GM21367 (cell line): ENCODE measurements at regions not wholly inside any gene's neighbourhood (a gene's known extent, or its start where the extent isn't known, plus 50 kb on each side); places are given as distances from the start of the nearest gene placed in this dataset.
"Not testable (repeated sequence)": the region's sequence is repeated elsewhere in the genome, so short reads cannot be mapped to it uniquely, and the experiment has no call there.

Experiments used
- ATAC-seq: cut with Tn5 transposase; IDR thresholded peaks from one replicate; pipeline ENCODE4 v1.9.1; 2021; ENCODE audit not compliant: unreplicated experiment

GRCh38 chr6:137707590-137708360 is 159.3 kb upstream of the TNFAIP3 start:
- peak; percentile 54 for ATAC-seq

GRCh38 chr6:137708481-137708880 is 158.6 kb upstream of the TNFAIP3 start:
- no peak for ATAC-seq

GRCh38 chr6:137709424-137710236 is 157.4 kb upstream of the TNFAIP3 start:
- ATAC-seq = no peak

GRCh38 chr6:137711972-137712371 is 155.1 kb upstream of the TNFAIP3 start:
- ATAC-seq = no peak

GRCh38 chr6:137712587-137712986 is 154.5 kb upstream of the TNFAIP3 start:
- ATAC-seq = no peak

GRCh38 chr6:137715589-137716045 is 151.4 kb upstream of the TNFAIP3 start:
- ATAC-seq = no peak

DNA sequence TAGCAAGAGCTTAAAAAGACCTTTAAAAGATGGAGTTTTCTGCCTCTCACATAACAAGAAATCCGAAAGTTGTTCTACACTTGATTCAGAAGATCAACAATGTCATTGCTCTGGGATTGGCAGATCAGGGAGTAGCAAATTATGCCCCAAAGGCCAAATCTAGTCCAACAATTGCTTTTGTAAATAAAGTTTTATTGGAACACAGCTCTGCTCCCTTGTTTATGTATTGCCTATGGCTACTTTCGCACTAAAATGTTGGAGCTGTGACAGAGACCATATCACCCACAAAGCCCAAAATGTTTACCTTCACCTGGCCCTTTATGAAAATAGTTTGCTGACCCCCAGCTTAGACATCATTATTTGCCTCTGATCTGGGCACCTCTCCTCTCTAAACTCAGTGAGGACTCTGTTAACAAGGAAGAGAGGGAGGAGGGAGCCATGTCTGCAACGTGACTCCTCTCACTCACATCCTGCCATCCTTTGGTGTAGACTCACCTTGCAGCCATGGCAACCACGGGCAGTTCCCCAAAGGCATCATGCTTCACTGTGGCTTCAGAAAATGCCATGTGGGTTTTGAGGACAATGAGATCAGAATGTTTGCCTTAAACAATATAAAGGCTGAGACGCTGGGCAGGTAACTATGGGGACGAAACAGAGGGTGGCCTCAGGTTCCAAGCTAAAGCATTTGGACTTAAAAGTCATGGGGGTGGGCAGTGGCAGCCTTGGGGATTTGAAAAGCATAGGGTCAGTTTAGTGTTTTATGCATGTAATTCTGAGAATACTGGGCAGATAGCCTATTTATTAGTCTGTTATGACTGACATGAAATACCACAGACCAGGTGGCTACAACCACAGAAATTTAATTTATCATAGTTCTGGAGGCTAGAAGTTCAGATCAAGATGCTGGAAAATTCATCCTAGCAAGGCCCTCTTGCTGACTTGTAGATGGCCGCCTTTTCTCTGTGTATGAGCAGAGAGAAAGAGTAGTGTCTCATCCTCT is 149.7 kb upstream of the TNFAIP3 start:
- ATAC-seq = no peak

DNA sequence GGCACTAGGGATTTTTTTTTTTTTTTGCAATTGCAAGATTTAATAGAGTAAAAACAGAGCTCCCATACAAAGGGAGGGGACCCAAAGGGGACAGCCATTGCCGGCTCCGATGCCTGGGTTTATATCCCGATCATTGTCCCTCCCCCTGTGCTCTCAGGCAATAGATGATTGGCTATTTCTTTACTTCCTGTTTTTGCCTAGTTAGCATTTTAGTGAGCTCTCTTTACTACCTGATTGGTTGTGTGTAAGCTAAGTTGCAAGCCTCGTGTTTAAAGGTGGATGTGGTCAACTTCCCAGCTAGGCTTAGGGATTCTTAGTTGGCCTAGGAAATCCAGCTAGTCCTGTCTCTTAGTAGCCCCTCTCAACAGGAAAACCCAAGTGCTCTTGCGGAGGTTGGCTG is 148.2 kb upstream of the TNFAIP3 start:
- ATAC-seq = not testable (repeated sequence)

GRCh38 chr6:137722749-137723272 is 144.2 kb upstream of the TNFAIP3 start:
- ATAC-seq = no peak

DNA sequence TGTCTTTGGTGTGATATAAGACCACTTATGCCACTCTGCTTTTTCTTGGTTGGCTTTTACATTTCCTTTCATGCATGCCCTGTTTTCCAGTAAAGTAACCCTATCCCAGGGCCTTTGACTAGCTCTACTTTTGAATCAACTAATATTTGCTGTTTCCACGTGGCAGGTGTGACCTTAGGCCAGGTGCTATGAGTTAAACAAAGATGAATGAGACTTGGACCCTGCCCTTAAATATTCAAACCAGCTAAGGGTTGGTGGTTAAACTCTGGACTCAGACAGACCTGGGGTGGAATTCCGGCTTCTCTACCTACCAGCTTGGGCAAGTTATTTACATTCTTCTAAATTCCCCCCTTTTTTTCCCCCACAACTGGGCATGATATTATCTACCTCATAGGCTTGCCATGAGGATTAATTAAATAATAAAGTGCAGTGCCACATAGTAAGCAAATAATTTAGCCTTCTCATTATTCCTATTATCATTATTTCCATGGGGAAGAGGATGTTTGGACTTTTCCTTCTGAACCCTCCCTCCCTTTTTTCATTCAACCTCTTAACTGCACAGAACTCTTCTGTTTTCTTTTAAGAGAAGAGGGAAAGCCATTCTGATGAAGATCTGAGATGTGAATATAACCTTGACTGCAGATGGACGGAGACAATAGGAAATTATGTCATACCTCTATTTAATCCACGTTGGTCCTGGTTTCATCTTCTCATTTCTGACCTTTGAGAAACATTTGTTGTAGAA is 143.6 kb upstream of the TNFAIP3 start:
- ATAC-seq = no peak

DNA sequence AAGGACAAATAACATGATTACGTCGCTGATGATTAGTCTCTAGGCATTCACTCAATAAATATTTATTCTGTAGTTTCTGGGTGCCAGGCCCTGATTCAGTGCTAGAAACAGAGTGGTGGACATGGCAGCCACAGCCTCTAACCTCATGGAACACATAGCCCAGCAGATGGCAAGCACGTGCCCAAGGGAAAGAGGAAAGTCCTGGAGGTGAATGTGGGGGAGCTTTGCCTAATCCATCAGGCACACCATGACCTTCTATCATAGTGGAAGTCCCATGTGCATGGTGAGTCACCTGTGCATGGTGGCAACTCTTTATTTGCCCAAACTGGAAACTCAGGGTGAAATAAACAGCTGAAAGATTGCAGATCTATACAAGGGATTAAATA is 143.0 kb upstream of the TNFAIP3 start:
- ATAC-seq = no peak

DNA sequence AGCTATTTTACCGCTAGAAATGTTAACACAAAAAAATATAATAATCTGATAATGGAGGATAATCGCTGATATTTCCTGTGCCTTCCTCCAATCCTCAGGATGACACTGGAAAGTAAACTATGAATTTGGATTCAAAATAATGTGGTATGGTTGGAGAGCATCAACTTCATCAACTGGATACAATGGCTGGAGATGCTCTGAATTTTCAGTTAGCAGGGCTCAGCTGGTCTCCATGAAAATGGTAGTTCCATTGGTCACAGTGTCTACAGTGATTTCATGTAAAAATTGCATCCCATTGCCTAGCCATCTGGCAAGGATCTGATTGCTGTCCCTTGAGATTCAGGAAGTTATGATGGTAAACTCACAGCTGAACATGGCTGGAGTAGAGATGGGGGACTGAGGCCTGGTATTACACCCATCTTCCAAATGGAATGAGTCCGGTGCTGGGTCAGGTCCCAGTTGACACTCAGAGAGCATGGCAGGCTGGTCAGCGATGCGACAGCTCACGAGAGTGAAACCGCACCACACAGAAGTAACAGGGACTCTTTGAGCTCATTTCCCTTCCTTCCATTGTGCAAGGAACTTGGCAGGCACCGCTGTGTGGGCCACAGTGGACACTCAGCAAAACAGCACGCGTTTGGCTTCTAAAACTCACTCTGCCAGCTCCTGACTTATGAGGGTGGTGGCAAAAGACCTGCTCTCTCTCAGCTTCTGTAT is 142.4 kb upstream of the TNFAIP3 start:
- no peak for ATAC-seq

- ATAC-seq = no peak
Measured at GRCh38 chr6:137725949-137726348, 141.1 kb upstream of the TNFAIP3 start.

DNA sequence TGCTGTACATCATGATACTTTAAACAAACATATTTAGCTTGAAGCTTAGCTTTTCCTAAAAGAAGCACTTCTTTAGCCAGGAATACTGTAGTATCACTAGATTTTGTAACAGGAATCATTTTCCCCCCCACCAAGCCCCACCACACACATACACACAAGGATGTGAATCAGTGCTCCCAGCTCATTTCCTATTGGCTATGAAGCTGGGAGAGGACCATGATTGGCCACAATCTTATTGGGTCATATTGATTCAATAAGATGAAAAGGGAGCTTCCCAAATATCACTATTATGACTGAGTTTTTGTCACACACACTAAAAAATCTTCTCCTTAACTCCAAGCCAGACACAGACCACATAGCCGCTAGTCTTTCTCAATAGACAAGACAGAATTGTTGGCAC is 140.5 kb upstream of the TNFAIP3 start:
- no peak for ATAC-seq

DNA sequence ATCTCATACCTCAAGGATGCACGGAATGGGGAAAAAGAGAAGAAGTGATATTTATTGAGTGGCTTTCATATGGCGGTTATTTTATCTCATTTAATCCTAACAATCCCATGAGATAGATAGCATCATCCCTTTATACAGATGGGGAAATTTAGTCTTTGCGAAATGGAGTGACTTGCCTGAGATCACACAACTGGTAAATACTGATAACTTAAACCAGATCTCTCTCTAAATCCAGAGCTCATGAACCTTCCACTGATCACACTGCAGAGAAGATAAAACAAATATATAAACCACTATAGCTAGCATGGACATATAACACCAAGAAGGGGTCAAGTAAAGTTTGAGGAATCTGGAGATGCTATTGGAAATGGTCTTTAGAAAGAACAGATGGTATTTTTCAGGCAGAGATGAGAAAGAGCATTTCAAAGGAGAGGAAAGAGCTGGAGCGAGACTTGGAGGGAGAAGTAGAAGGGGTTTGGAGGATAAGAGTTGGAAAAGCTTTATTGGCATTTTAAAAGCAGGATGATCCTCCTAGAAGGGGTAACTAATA is 139.8 kb upstream of the TNFAIP3 start:
- ATAC-seq = no peak

GRCh38 chr6:137728386-137729349 is 138.4 kb upstream of the TNFAIP3 start:
- ATAC-seq = no peak

- no peak for ATAC-seq
Measured at GRCh38 chr6:137729866-137730629, 137.0 kb upstream of the TNFAIP3 start.
